ENCODE measurements at regions not wholly inside any gene's neighbourhood (a gene's known extent, or its start where the extent isn't known, plus 50 kb on each side); places are given as distances from the start of the nearest gene placed in this dataset.
"Not testable (repeated sequence)": the region's sequence is repeated elsewhere in the genome, so short reads cannot be mapped to it uniquely, and the experiment has no call there.

GRCh38 chr2:84102274-84102673 is 356.8 kb downstream of the SUCLG1 start:
- H3K27ac Mint-ChIP-seq: no peak overlapping the region
- DNase-seq (no peak), ATAC-seq (no peak)
- H3K4me3 Mint-ChIP-seq: no peak overlapping the region
- H3K9me3 Mint-ChIP-seq: peaks cover 0 to 31% (median 16%) of the 10 kb centered on the region in 9 donors
- H3K27me3 Mint-ChIP-seq: peaks cover 2 to 40% (median 8%) of the 10 kb centered on the region in 5 donors
- POLR2A ChIA-PET: no interaction called here
- peaks cover 0 to 24% (median 0%) of the 10 kb centered on the region in 3 donors for H3K36me3 Mint-ChIP-seq
- no peaks in the 10 kb centered on the region for H3K4me1 Mint-ChIP-seq

- no peak overlapping the region for H3K27ac Mint-ChIP-seq
- peaks cover 9 to 41% (median 18%) of the 10 kb centered on the region in 5 donors for H3K27me3 Mint-ChIP-seq
- no peak overlapping the region for H3K4me3 Mint-ChIP-seq
- no peaks in the 10 kb centered on the region for H3K4me1 Mint-ChIP-seq
- POLR2A ChIA-PET: no interaction called here
- ATAC-seq (no peak), DNase-seq (no peak)
- peaks cover 6 to 26% (median 13%) of the 10 kb centered on the region in 9 donors for H3K9me3 Mint-ChIP-seq
- H3K36me3 Mint-ChIP-seq: peaks cover 0 to 14% (median 0%) of the 10 kb centered on the region in 3 donors
Measured at GRCh38 chr2:84088656-84089055, 370.4 kb downstream of the SUCLG1 start.

- no peak for ATAC-seq
- H3K4me3 Mint-ChIP-seq: no peak overlapping the region
- H3K9me3 Mint-ChIP-seq: peaks cover 0 to 3% (median 0%) of the 10 kb centered on the region in 9 donors
- peaks cover 10 to 23% (median 12%) of the 10 kb centered on the region in 5 donors for H3K27me3 Mint-ChIP-seq
- no peak overlapping the region for H3K27ac Mint-ChIP-seq
- H3K4me1 Mint-ChIP-seq: no peaks in the 10 kb centered on the region
- no peak for DNase-seq
- no peaks in the 10 kb centered on the region for H3K36me3 Mint-ChIP-seq
- POLR2A ChIA-PET: no interaction called here
Measured at GRCh38 chr2:84085562-84085961, 373.5 kb downstream of the SUCLG1 start.

GRCh38 chr2:84084856-84085255 is 374.2 kb downstream of the SUCLG1 start:
- Mint-ChIP-seq H3K27me3 (peaks cover 11 to 23% (median 16%) of the 10 kb centered on the region in 5 donors), H3K36me3 (no peaks in the 10 kb centered on the region), H3K9me3 (no peaks in the 10 kb centered on the region), H3K4me1 (no peaks in the 10 kb centered on the region), H3K4me3 (no peak overlapping the region), H3K27ac (no peak overlapping the region)
- DNase-seq: no peak
- ATAC-seq: no peak
- POLR2A ChIA-PET: no interaction called here

GRCh38 chr2:84083984-84084383 is 375.1 kb downstream of the SUCLG1 start:
- Mint-ChIP-seq H3K27me3 (peaks cover 11 to 23% (median 15%) of the 10 kb centered on the region in 5 donors), H3K9me3 (no peaks in the 10 kb centered on the region), H3K27ac (no peak overlapping the region), H3K4me1 (no peaks in the 10 kb centered on the region), H3K4me3 (no peak overlapping the region), H3K36me3 (no peaks in the 10 kb centered on the region)
- DNase-seq (no peak), ATAC-seq (no peak)
- POLR2A ChIA-PET: no interaction called here

- ATAC-seq (no peak), DNase-seq (no peak)
- Mint-ChIP-seq H3K9me3 (no peaks in the 10 kb centered on the region), H3K4me1 (no peaks in the 10 kb centered on the region), H3K27me3 (peaks cover 0 to 6% (median 4%) of the 10 kb centered on the region in 5 donors), H3K4me3 (no peak overlapping the region), H3K36me3 (no peaks in the 10 kb centered on the region), H3K27ac (no peak overlapping the region)
- POLR2A ChIA-PET: no interaction called here
Measured at GRCh38 chr2:84078471-84078870, 380.6 kb downstream of the SUCLG1 start.

GRCh38 chr2:84077496-84077895 is 381.6 kb downstream of the SUCLG1 start:
- no peaks in the 10 kb centered on the region for H3K36me3 Mint-ChIP-seq
- ATAC-seq (no peak), DNase-seq (no peak)
- peaks cover 0 to 7% (median 4%) of the 10 kb centered on the region in 5 donors for H3K27me3 Mint-ChIP-seq
- no peaks in the 10 kb centered on the region for H3K9me3 Mint-ChIP-seq
- no peak overlapping the region for H3K27ac Mint-ChIP-seq
- no peak overlapping the region for H3K4me3 Mint-ChIP-seq
- POLR2A ChIA-PET: no interaction called here
- H3K4me1 Mint-ChIP-seq: no peaks in the 10 kb centered on the region

GRCh38 chr2:84071050-84071449 is 388.0 kb downstream of the SUCLG1 start:
- Mint-ChIP-seq H3K9me3 (no peaks in the 10 kb centered on the region), H3K4me3 (no peak overlapping the region), H3K4me1 (no peaks in the 10 kb centered on the region), H3K36me3 (no peaks in the 10 kb centered on the region), H3K27me3 (peaks cover 0 to 25% (median 8%) of the 10 kb centered on the region in 5 donors), H3K27ac (no peak overlapping the region)
- no peak for DNase-seq
- POLR2A ChIA-PET: no interaction called here
- ATAC-seq: no peak

- peaks cover 12 to 52% (median 17%) of the 10 kb centered on the region in 5 donors for H3K27me3 Mint-ChIP-seq
Measured at GRCh38 chr2:84065857-84066256, 393.2 kb downstream of the SUCLG1 start.

GRCh38 chr2:84057917-84058560 is 401.0 kb downstream of the SUCLG1 start:
- POLR2A ChIA-PET: no interaction called here
- Mint-ChIP-seq H3K27ac (no peak overlapping the region), H3K4me3 (no peak overlapping the region), H3K4me1 (no peaks in the 10 kb centered on the region), H3K36me3 (no peaks in the 10 kb centered on the region), H3K9me3 (peaks cover 0 to 3% (median 0%) of the 10 kb centered on the region in 9 donors), H3K27me3 (peaks cover 7 to 35% (median 11%) of the 10 kb centered on the region in 5 donors)
- ATAC-seq (no peak), DNase-seq (no peak)

More at GRCh38 chr2:84065857-84066256, 393.2 kb downstream of the SUCLG1 start:
- H3K27ac Mint-ChIP-seq: no peak overlapping the region
- ATAC-seq (no peak), DNase-seq (no peak)
- POLR2A ChIA-PET: no interaction called here
- H3K4me3 Mint-ChIP-seq: no peak overlapping the region
- no peaks in the 10 kb centered on the region for H3K36me3 Mint-ChIP-seq
- peaks cover 0 to 2% (median 0%) of the 10 kb centered on the region in 9 donors for H3K9me3 Mint-ChIP-seq
- H3K4me1 Mint-ChIP-seq: no peaks in the 10 kb centered on the region

- no peak overlapping the region for H3K27ac Mint-ChIP-seq
- no peaks in the 10 kb centered on the region for H3K36me3 Mint-ChIP-seq
- ATAC-seq: no peak
- POLR2A ChIA-PET: no interaction called here
- H3K9me3 Mint-ChIP-seq: peaks cover 0 to under 1% (median 0%) of the 10 kb centered on the region in 9 donors
- H3K4me1 Mint-ChIP-seq: no peaks in the 10 kb centered on the region
- DNase-seq: no peak
- no peak overlapping the region for H3K4me3 Mint-ChIP-seq
- H3K27me3 Mint-ChIP-seq: peaks cover under 1 to 22% (median 4%) of the 10 kb centered on the region in 5 donors
Measured at GRCh38 chr2:84055816-84056215, 403.3 kb downstream of the SUCLG1 start.

GRCh38 chr2:84054577-84054976 is 404.5 kb downstream of the SUCLG1 start:
- H3K36me3 Mint-ChIP-seq, H3K4me3 Mint-ChIP-seq, H3K4me1 Mint-ChIP-seq, H3K27ac Mint-ChIP-seq, DNase-seq, H3K9me3 Mint-ChIP-seq, ATAC-seq, POLR2A ChIA-PET: not testable (repeated sequence)
- peaks cover 0 to 17% (median 4%) of the 10 kb centered on the region in 5 donors for H3K27me3 Mint-ChIP-seq

- POLR2A ChIA-PET: no interaction called here
- Mint-ChIP-seq H3K27ac (no peak overlapping the region), H3K9me3 (no peaks in the 10 kb centered on the region), H3K4me3 (no peak overlapping the region), H3K36me3 (no peaks in the 10 kb centered on the region), H3K27me3 (peaks cover 0 to 9% (median under 1%) of the 10 kb centered on the region in 5 donors), H3K4me1 (no peaks in the 10 kb centered on the region)
- ATAC-seq (no peak), DNase-seq (no peak)
Measured at GRCh38 chr2:84052913-84053312, 406.2 kb downstream of the SUCLG1 start.

GRCh38 chr2:84052043-84052442 is 407.0 kb downstream of the SUCLG1 start:
- Mint-ChIP-seq H3K27ac (no peak overlapping the region), H3K4me3 (no peak overlapping the region), H3K36me3 (no peaks in the 10 kb centered on the region), H3K9me3 (no peaks in the 10 kb centered on the region), H3K27me3 (peaks cover 0 to 3% (median 0%) of the 10 kb centered on the region in 5 donors), H3K4me1 (no peaks in the 10 kb centered on the region)
- DNase-seq: no peak
- no peak for ATAC-seq
- POLR2A ChIA-PET: no interaction called here

Data from naive thymus-derived CD8-positive, alpha-beta T cell (primary cell).